ENCODE measurements at regions not wholly inside any gene's neighbourhood (a gene's known extent, or its start where the extent isn't known, plus 50 kb on each side); places are given as distances from the start of the nearest gene placed in this dataset.
"Not testable (repeated sequence)": the region's sequence is repeated elsewhere in the genome, so short reads cannot be mapped to it uniquely, and the experiment has no call there.

GRCh38 chr5:34128890-34129289 lies 85.9 kb upstream of the C1QTNF3 start:
- TF ChIP-seq, protein P1, sequence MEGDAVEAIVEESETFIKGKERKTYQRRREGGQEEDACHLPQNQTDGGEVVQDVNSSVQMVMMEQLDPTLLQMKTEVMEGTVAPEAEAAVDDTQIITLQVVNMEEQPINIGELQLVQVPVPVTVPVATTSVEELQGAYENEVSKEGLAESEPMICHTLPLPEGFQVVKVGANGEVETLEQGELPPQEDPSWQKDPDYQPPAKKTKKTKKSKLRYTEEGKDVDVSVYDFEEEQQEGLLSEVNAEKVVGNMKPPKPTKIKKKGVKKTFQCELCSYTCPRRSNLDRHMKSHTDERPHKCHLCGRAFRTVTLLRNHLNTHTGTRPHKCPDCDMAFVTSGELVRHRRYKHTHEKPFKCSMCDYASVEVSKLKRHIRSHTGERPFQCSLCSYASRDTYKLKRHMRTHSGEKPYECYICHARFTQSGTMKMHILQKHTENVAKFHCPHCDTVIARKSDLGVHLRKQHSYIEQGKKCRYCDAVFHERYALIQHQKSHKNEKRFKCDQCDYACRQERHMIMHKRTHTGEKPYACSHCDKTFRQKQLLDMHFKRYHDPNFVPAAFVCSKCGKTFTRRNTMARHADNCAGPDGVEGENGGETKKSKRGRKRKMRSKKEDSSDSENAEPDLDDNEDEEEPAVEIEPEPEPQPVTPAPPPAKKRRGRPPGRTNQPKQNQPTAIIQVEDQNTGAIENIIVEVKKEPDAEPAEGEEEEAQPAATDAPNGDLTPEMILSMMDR (IDR thresholded peaks at IDR 0.05; ENCODE audit: poor library complexity, severe bottlenecking): not testable (repeated sequence)
- not testable (repeated sequence) for TF ChIP-seq EZH2 (IDR thresholded peaks at IDR 0.05; ENCODE audit: borderline replicate concordance, insufficient read depth, low read length, poor library complexity, severe bottlenecking)

Measured in neural cell (in vitro differentiated cells).